Neuronal stem cell (in vitro differentiated cells): ENCODE measurements at regions not wholly inside any gene's neighbourhood (a gene's known extent, or its start where the extent isn't known, plus 50 kb on each side); places are given as distances from the start of the nearest gene placed in this dataset. TPM values are rescaled to one million over a fixed set of nuclear protein-coding genes. Genes with fewer than 3 reads are reported as not detected.

ENCODE experiments used
- DNase-seq: peaks from one replicate; pipeline ENCODE4 v3.0.0-alpha.2; 2013; ENCODE audit warnings: low spot score
- H2AFZ ChIP-seq: one replicate; pipeline ENCODE4 v1.6.1; 2013; ENCODE audit warnings: mild to moderate bottlenecking, low read length, inconsistent platforms
- H2AK5ac ChIP-seq: 2 replicates; pipeline ENCODE4 v1.6.1; 2013; ENCODE audit warnings: low read depth, mild to moderate bottlenecking, inconsistent platforms, low read length, moderate library complexity, mixed read lengths
- H2BK120ac ChIP-seq: 2 replicates; pipeline ENCODE4 v1.6.1; 2013; ENCODE audit warnings: low read depth, mild to moderate bottlenecking, inconsistent platforms, low read length, moderate library complexity, mixed read lengths
- H2BK12ac ChIP-seq: one replicate; pipeline ENCODE4 v1.6.1; 2013; ENCODE audit warnings: low read length, inconsistent platforms
- H2BK15ac ChIP-seq: 2 replicates; pipeline ENCODE4 v1.6.1; 2013; ENCODE audit warnings: mild to moderate bottlenecking, low read length, inconsistent platforms, mixed read lengths
- H2BK5ac ChIP-seq: one replicate; pipeline ENCODE4 v1.6.1; 2013; ENCODE audit warnings: inconsistent platforms, mild to moderate bottlenecking, low read length, moderate library complexity
- H3K14ac ChIP-seq: one replicate; pipeline ENCODE4 v1.6.1; 2013; ENCODE audit warnings: low read length, inconsistent platforms
- H3K18ac ChIP-seq: 2 replicates; pipeline ENCODE4 v1.6.1; 2013; ENCODE audit warnings: low read length, inconsistent platforms
- H3K23ac ChIP-seq: 2 replicates; pipeline ENCODE4 v1.6.1; 2013; ENCODE audit warnings: low read depth, mild to moderate bottlenecking, mixed read lengths, low read length, inconsistent platforms; ENCODE audit not compliant: poor library complexity
- H3K27ac ChIP-seq: replicated peaks from 3 replicates; pipeline ENCODE4 v1.5.1; 2013; ENCODE audit warnings: low read length, inconsistent platforms
- H3K27me3 ChIP-seq, 3 experiments: 2 replicates each; pipeline ENCODE4 v1.6.1; 2013; ENCODE audit warnings: low read length in 3 of 3, mild to moderate bottlenecking in 2 of 3, inconsistent platforms in 1 of 3, low read depth in 1 of 3, mixed read lengths in 1 of 3, moderate library complexity in 1 of 3; ENCODE audit not compliant: control insufficient read depth in 3 of 3, insufficient read depth in 3 of 3
- H3K36me3 ChIP-seq, 2 donors: replicated peaks in 1 of 2; 2 replicates each; pipeline ENCODE4 v1.6.1; 2013; ENCODE audit warnings: low read length in 2 of 2; ENCODE audit not compliant: control insufficient read depth in 2 of 2, insufficient read depth in 2 of 2
- H3K4ac ChIP-seq: 2 replicates; pipeline ENCODE4 v1.6.1; 2013; ENCODE audit warnings: inconsistent platforms, mild to moderate bottlenecking, low read length, moderate library complexity
- H3K4me1 ChIP-seq, 2 donors: 1 replicate in 1 of 2; 2 replicates in 1 of 2; pipeline ENCODE4 v1.6.1; 2013; ENCODE audit warnings: low read length in 2 of 2, low read depth in 1 of 2; ENCODE audit not compliant: control insufficient read depth in 2 of 2, insufficient read depth in 1 of 2
- H3K4me2 ChIP-seq: one replicate; pipeline ENCODE4 v1.6.1; 2013; ENCODE audit warnings: mild to moderate bottlenecking, low read length, inconsistent platforms; ENCODE audit not compliant: insufficient read depth, poor library complexity, severe bottlenecking
- H3K4me3 ChIP-seq, 2 donors: 2 replicates each; pipeline ENCODE4 v1.5.1; 2013; ENCODE audit warnings: low read length in 2 of 2, mild to moderate bottlenecking in 2 of 2, inconsistent platforms in 1 of 2, moderate library complexity in 1 of 2
- H3K79me1 ChIP-seq: one replicate; pipeline ENCODE4 v1.6.1; 2013; ENCODE audit warnings: low read depth, mild to moderate bottlenecking, inconsistent platforms, low read length, moderate library complexity
- H3K9ac ChIP-seq: one replicate; pipeline ENCODE4 v1.6.1; 2013; ENCODE audit warnings: mild to moderate bottlenecking, low read depth, low read length, inconsistent platforms; ENCODE audit not compliant: poor library complexity
- H3K9me3 ChIP-seq, 2 donors: replicated peaks in 1 of 2; 2 replicates each; pipeline versions ENCODE3 to v1.6.1; 2013; ENCODE audit warnings: low read length in 2 of 2, mild to moderate bottlenecking in 2 of 2, inconsistent platforms in 1 of 2, low read depth in 1 of 2, mixed read lengths in 1 of 2, moderate library complexity in 1 of 2; ENCODE audit not compliant: control insufficient read depth in 2 of 2, insufficient read depth in 1 of 2
- H4K8ac ChIP-seq: one replicate; pipeline ENCODE4 v1.6.1; 2013; ENCODE audit warnings: low read depth, mild to moderate bottlenecking, inconsistent platforms, low read length, moderate library complexity
- H4K91ac ChIP-seq: one replicate; pipeline ENCODE4 v1.6.1; 2013; ENCODE audit warnings: low read length, low read depth, mild to moderate bottlenecking, inconsistent platforms; ENCODE audit not compliant: poor library complexity
- WGBS, 2 donors: extraction: QIAGEN DNeasy Blood & Tissue Kit; methylation state at CpG; one replicate each; pipeline ENCODE4 v1.1.7; 2013; ENCODE audit warnings: missing lambda C conversion rate in 2 of 2, mixed read lengths in 1 of 2; ENCODE audit not compliant: insufficient read length in 2 of 2, insufficient replicate concordance in 1 of 2; ENCODE audit errors: extremely low coverage in 2 of 2; 5-methylcytosine and 5-hydroxymethylcytosine counted together
- small RNA-seq: library from polyadenylated mRNA; stranded (forward); fragments of <200 nt; extraction: miRNeasy Mini kit (QIAGEN cat#:217004); gene quantifications from one replicate; pipeline ENCODE3, GENCODE V24; 2013; ENCODE audit not compliant: insufficient read depth

- Histone ChIP-seq H2BK15ac (no peak overlapping the region), H3K9me3 (no peaks in the 10 kb centered on the region), H3K4me3 (no peak overlapping the region), H3K14ac (no peak overlapping the region), H3K36me3 (no peaks in the 10 kb centered on the region), H4K91ac (no peak overlapping the region), H3K4ac (no peak overlapping the region), H3K4me1 (no peaks in the 10 kb centered on the region), H2BK120ac (no peak overlapping the region), H3K4me2 (no peak overlapping the region), H4K8ac (no peak overlapping the region), H3K79me1 (no peaks in the 10 kb centered on the region), H2BK12ac (no peak overlapping the region), H3K23ac (no peak overlapping the region), H2AK5ac (no peak overlapping the region), H2AFZ (no peak overlapping the region), H3K18ac (no peak overlapping the region), H2BK5ac (no peak overlapping the region), H3K9ac (no peak overlapping the region), H3K27ac (no peak overlapping the region), H3K27me3 (no peaks in the 10 kb centered on the region)
- DNase-seq = no peak
- no CpG with 5 or more reads among the region's 4 CpGs for WGBS, 2 donors
Observed at GRCh38 chrX:44400588-44400987, 57.1 kb upstream of the EFHC2 start.

GRCh38 chrX:44400161-44400560 is 56.7 kb upstream of the EFHC2 start:
- Histone ChIP-seq H2BK120ac (no peak overlapping the region), H2BK5ac (no peak overlapping the region), H3K27ac (no peak overlapping the region), H3K27me3 (no peaks in the 10 kb centered on the region), H2AK5ac (no peak overlapping the region), H3K14ac (no peak overlapping the region), H3K9ac (no peak overlapping the region), H3K18ac (no peak overlapping the region), H2BK15ac (no peak overlapping the region), H2AFZ (no peak overlapping the region), H2BK12ac (no peak overlapping the region), H3K36me3 (no peaks in the 10 kb centered on the region), H3K9me3 (no peaks in the 10 kb centered on the region), H3K23ac (no peak overlapping the region), H4K8ac (no peak overlapping the region), H3K4ac (no peak overlapping the region), H3K4me3 (no peak overlapping the region), H3K4me1 (no peaks in the 10 kb centered on the region), H3K79me1 (no peaks in the 10 kb centered on the region), H4K91ac (no peak overlapping the region), H3K4me2 (no peak overlapping the region)
- no peak for DNase-seq
- WGBS, 2 donors = no CpG with 5 or more reads among the region's 4 CpGs

Small RNAs in the stretch of these regions (small RNA-seq; reads per million reads assigned to genes)
- not detected for gene RF00019
